Effector memory CD4-positive, alpha-beta T cell (primary cell): ENCODE measurements at regions not wholly inside any gene's neighbourhood (a gene's known extent, or its start where the extent isn't known, plus 50 kb on each side); places are given as distances from the start of the nearest gene placed in this dataset.

ENCODE experiments used
- DNase-seq, 3 donors: peaks; one replicate each; pipeline ENCODE4 v3.0.0-alpha.2; 2020
- H3K27ac ChIP-seq: 2 replicates; pipeline ENCODE4 v1.7.0; 2013; ENCODE audit warnings: mild to moderate bottlenecking, low read length, moderate library complexity; ENCODE audit not compliant: insufficient read depth, poor library complexity, severe bottlenecking
- H3K27me3 ChIP-seq: replicated peaks from 2 replicates; pipeline ENCODE4 v1.7.0; 2013; ENCODE audit warnings: mild to moderate bottlenecking, low read length; ENCODE audit not compliant: insufficient read depth, control insufficient read depth, poor library complexity, severe bottlenecking
- H3K36me3 ChIP-seq: 2 replicates; pipeline ENCODE4 v1.7.0; 2013; ENCODE audit warnings: mild to moderate bottlenecking, low read length, moderate library complexity; ENCODE audit not compliant: control insufficient read depth, insufficient read depth
- H3K4me1 ChIP-seq: 2 replicates; pipeline ENCODE4 v1.7.0; 2013; ENCODE audit warnings: low read length, mild to moderate bottlenecking; ENCODE audit not compliant: control insufficient read depth, insufficient read depth, poor library complexity, severe bottlenecking
- H3K4me3 ChIP-seq: 2 replicates; pipeline ENCODE4 v1.7.0; 2013; ENCODE audit warnings: low read length, low read depth, mild to moderate bottlenecking; ENCODE audit not compliant: insufficient read depth, poor library complexity, severe bottlenecking
- H3K9me3 ChIP-seq: 2 replicates; pipeline ENCODE4 v1.7.0; 2013; ENCODE audit warnings: mild to moderate bottlenecking, low read length, moderate library complexity; ENCODE audit not compliant: control insufficient read depth

DNA sequence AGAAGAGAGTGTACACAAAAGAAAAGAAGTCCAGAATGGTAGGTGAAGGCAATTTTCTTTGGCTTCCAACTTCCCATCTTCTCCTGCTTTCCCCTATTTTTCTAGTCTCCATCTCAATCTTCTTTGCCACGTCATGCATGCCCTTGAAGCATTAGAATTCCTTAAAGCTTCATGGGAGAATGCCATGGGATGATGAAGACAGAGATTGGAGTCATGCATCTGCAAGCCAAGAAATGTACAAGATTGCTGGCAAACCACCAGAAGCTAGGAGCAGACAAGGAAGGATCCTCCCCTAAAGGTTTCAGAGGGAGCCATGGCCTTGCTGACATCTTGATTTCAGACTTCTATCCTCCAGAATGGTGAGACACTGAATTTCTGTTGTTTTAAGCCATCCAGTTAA is 305.9 kb downstream of the HRH4 start:
- no peak overlapping the region for H3K4me3 ChIP-seq
- no peaks in the 10 kb centered on the region for H3K36me3 ChIP-seq
- H3K4me1 ChIP-seq: no peaks in the 10 kb centered on the region
- no peaks in the 10 kb centered on the region for H3K9me3 ChIP-seq
- DNase-seq: no peak
- no peak overlapping the region for H3K27ac ChIP-seq
- H3K27me3 ChIP-seq: no peaks in the 10 kb centered on the region

- H3K36me3 ChIP-seq: no peaks in the 10 kb centered on the region
- no peaks in the 10 kb centered on the region for H3K4me1 ChIP-seq
- H3K27ac ChIP-seq: no peak overlapping the region
- no peak overlapping the region for H3K4me3 ChIP-seq
- H3K27me3 ChIP-seq: no peaks in the 10 kb centered on the region
- no peak for DNase-seq
- H3K9me3 ChIP-seq: no peaks in the 10 kb centered on the region
Observed at GRCh38 chr18:24770311-24771024, 310.0 kb downstream of the HRH4 start.

DNA sequence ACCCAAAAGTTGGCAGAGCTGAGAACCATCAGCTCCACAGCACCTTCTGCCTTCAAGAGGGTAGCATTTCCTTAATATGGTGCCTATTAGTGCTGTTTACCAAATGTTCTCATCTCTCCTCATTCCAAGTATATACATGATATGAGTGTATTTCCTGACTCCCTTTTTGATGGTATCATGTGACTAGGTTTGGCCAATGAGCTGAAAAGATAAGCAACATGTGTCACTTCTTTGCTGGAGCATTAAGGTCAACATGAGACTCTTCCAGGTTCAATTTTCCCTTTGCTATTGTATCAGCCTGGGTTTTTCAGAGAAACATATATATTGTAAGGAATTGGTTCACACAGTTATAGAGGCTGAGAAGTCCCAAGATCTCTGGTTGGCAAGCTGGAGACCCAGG is 310.9 kb downstream of the HRH4 start:
- Histone ChIP-seq H3K36me3 (no peaks in the 10 kb centered on the region), H3K4me3 (no peak overlapping the region), H3K9me3 (no peaks in the 10 kb centered on the region), H3K27ac (no peak overlapping the region), H3K27me3 (no peaks in the 10 kb centered on the region), H3K4me1 (no peaks in the 10 kb centered on the region)
- DNase-seq: no peak

DNA sequence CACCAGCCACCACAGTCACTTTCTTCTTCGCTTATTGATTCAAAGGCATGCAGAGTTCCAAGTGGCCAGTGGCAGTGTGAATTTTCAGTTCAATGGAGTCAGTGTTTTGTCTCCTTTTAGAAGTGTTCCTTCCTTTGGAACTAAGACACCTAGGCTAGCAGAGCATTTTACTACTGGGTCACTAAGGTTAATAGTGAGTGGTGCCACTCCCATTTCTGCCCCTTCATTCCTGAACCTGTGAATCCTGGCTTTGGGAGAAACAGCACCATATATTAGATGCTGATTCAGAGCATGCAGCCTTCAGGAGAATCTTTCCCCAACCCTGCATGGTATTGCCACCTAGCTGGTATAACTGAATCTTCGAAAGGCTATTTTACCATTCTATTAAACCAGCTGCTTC is 312.7 kb downstream of the HRH4 start:
- Histone ChIP-seq H3K9me3 (no peaks in the 10 kb centered on the region), H3K27me3 (no peaks in the 10 kb centered on the region), H3K36me3 (no peaks in the 10 kb centered on the region), H3K4me1 (no peaks in the 10 kb centered on the region), H3K27ac (no peak overlapping the region), H3K4me3 (no peak overlapping the region)
- DNase-seq: no peak

GRCh38 chr18:24776019-24776418 is 315.6 kb downstream of the HRH4 start:
- no peak for DNase-seq
- no peaks in the 10 kb centered on the region for H3K36me3 ChIP-seq
- H3K27me3 ChIP-seq: no peaks in the 10 kb centered on the region
- no peaks in the 10 kb centered on the region for H3K9me3 ChIP-seq
- H3K4me3 ChIP-seq: no peak overlapping the region
- H3K4me1 ChIP-seq: no peaks in the 10 kb centered on the region
- no peak overlapping the region for H3K27ac ChIP-seq

DNA sequence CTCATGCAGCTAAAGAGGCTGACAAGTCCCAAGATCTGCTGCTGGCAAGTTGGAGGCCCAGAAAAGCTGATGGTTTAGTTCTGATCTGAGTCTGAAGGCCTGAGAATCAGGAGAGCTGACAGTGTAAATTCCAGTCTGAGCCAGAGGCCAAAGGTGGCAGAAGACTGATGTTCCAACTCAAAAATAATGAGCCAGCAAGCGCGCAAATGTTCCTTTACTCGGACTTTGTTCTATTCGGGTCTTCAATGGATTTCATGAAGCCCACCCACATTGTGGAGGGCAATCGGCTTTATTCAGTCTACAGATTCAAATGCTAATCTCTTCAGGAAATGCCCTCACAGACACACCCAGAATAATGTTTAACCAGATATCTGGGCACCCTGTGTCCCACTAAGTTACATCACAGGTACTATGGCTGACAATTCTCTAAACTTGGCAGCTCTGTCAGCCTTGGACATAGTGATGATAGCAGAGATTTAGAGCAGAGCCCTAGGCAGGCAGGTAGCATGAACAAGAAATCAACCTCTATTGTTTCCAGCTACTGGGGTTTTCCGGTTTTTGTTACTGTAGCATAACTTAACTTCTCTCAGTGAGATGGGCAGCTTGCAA is 318.5 kb downstream of the HRH4 start:
- Histone ChIP-seq H3K27me3 (no peaks in the 10 kb centered on the region), H3K4me3 (no peak overlapping the region), H3K4me1 (no peaks in the 10 kb centered on the region), H3K9me3 (no peaks in the 10 kb centered on the region), H3K27ac (no peak overlapping the region), H3K36me3 (no peaks in the 10 kb centered on the region)
- no peak for DNase-seq

DNA sequence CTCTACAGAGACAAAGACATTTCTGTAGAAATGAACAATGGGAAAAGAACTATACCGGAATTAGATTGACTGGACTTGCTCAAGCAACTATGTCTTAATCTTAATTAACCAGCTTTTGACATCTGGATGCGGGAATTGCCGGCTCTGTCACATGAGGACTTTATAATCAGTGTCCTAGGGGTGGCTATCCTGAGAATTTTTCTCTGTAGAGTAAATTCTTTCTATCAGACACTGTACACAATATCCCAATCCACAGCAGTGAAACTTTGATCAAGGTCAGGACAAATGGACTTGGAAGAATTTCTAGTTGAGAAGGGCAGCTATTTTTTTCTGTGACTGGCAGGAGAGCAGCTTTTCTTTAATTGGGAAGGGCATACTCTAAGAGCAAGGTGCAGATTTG is 322.1 kb downstream of the HRH4 start:
- no peaks in the 10 kb centered on the region for H3K4me1 ChIP-seq
- H3K36me3 ChIP-seq: no peaks in the 10 kb centered on the region
- DNase-seq: no peak
- no peaks in the 10 kb centered on the region for H3K9me3 ChIP-seq
- no peak overlapping the region for H3K4me3 ChIP-seq
- no peak overlapping the region for H3K27ac ChIP-seq
- H3K27me3 ChIP-seq: no peaks in the 10 kb centered on the region

- no peak overlapping the region for H3K4me3 ChIP-seq
- no peaks in the 10 kb centered on the region for H3K27me3 ChIP-seq
- no peaks in the 10 kb centered on the region for H3K36me3 ChIP-seq
- H3K4me1 ChIP-seq: no peaks in the 10 kb centered on the region
- H3K27ac ChIP-seq: no peak overlapping the region
- no peak for DNase-seq
- H3K9me3 ChIP-seq: no peaks in the 10 kb centered on the region
Observed at GRCh38 chr18:24785019-24785418, 324.6 kb downstream of the HRH4 start.

GRCh38 chr18:24786027-24786426 is 325.6 kb downstream of the HRH4 start:
- Histone ChIP-seq H3K27me3 (no peaks in the 10 kb centered on the region), H3K4me1 (no peaks in the 10 kb centered on the region), H3K4me3 (no peak overlapping the region), H3K27ac (no peak overlapping the region), H3K9me3 (no peaks in the 10 kb centered on the region), H3K36me3 (no peaks in the 10 kb centered on the region)
- no peak for DNase-seq

GRCh38 chr18:24790347-24790746 is 329.9 kb downstream of the HRH4 start:
- Histone ChIP-seq H3K4me3 (no peak overlapping the region), H3K27ac (no peak overlapping the region), H3K27me3 (no peaks in the 10 kb centered on the region), H3K4me1 (no peaks in the 10 kb centered on the region), H3K9me3 (no peaks in the 10 kb centered on the region), H3K36me3 (no peaks in the 10 kb centered on the region)
- DNase-seq: no peak
